HG03469 (cell line): ENCODE measurements at regions not wholly inside any gene's neighbourhood (a gene's known extent, or its start where the extent isn't known, plus 50 kb on each side); places are given as distances from the start of the nearest gene placed in this dataset.
"Not testable (repeated sequence)": the region's sequence is repeated elsewhere in the genome, so short reads cannot be mapped to it uniquely, and the experiment has no call there.

Experiments used
- ATAC-seq: cut with Tn5 transposase; IDR thresholded peaks from one replicate; pipeline ENCODE4 v1.9.1; 2021; ENCODE audit warnings: mild to moderate bottlenecking, moderate library complexity, moderate number of reproducible peaks; ENCODE audit not compliant: unreplicated experiment

DNA sequence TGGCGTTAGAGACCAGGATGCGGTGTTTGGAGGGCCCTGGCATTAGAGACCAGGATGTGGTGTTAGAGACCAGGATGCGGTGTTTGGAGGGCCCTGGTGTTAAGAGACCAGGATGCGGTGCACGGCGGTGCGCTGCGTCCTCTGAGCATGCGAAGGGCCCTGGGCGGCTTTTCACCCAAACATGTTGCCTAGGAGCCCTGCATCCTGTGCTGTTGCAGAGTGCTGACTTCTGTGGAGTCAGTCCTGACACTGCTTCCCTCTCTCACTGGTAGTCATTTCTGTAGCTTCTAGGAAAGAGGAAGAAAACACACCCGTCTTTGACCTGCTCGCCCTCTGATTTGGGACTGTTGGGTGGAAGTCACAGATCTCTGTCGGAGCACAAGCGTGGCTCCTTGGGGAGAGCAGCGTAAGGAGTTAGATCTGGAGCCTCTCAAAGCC is 141.2 kb downstream of the LAT start:
- no peak for ATAC-seq

DNA sequence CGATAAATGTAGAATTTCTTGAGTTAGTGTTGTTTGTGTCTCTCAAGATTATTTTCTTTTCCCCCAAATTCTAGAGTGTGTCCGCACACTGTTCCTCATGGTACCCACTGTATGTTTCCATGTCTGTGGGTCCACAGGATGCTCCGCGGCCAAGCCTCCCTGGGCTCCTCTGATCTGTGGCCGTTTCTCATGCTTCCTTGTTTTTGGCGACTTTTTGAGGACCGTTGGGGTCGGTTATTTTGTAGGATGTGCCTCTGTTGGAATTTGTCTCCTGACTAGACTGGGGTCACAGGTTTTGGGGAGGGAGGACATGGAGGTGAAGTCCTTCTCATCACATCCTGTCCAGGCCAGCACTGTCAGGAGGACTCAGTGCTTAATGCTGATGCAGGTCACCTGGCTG is 140.0 kb downstream of the LAT start:
- ATAC-seq, result no peak

DNA sequence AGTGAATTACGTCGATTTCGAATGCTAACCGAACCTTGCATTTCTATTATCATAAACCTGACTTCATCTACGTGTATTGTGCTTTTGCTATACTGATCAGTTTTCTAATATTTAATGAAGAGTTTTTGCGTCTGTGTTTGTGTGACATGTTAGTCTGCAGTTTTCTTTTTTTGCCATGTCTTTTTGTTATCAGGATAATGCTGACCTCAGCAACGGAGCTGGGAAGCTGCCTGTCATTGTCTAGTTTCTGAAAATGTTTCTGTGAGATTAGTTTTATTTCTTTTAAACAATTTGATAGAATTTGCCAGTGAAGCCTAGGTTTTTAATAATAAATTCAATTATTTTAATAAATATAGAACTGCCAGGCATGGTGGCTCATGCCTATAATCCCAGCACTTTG is 139.3 kb downstream of the LAT start:
- not testable (repeated sequence) for ATAC-seq

DNA sequence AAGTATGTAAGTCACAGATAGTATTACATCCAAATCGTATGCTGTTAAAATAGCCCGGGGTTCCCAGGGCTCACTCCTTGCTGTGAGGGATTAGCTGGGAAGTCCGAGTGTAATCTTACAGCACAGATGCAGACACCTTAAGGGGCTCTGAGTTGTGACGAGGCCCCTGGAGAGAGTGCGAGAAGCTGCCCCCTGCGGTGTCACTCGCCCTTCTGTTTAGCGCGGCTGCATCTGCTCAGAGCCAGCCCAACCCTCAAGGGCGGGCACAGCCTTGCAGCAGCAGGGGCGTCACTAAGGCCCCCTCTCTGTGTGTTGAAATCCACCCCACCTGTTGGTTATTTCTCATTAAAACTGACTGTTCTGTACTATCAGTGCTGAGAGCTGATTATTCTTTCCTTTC is 135.8 kb downstream of the LAT start:
- not testable (repeated sequence) for ATAC-seq

DNA sequence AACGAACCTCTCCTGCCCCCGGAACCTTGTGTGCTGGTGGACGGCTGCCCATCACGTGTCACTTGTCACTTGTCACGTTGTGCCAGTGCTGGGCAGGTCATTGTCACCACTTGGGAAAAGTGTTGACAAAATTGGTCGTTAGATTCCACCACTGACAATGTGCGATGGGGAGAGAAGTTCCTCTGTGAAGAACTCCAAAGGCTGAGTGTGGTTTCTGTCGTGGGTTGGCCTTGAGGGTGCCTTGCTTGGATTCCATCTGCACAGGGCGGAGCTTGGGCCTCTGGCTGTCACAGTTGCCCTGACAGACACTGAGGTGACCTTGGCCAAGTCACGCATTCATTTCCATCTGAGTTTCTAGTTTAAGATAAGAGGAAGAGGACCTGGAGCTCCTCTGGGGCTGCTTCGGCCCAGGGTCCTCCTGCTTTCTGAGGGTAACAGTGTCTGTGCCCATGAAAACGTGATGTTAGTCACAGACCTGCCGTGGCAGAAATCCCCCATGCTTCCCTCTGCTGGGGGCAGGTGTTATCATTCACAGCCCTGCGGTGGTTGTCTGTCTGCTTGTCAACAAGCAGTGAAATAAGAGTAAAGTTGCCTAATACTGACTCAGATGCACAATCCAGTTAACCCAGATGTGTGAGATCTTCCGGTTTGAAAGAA is 133.6 kb downstream of the LAT start:
- not testable (repeated sequence) for ATAC-seq

DNA sequence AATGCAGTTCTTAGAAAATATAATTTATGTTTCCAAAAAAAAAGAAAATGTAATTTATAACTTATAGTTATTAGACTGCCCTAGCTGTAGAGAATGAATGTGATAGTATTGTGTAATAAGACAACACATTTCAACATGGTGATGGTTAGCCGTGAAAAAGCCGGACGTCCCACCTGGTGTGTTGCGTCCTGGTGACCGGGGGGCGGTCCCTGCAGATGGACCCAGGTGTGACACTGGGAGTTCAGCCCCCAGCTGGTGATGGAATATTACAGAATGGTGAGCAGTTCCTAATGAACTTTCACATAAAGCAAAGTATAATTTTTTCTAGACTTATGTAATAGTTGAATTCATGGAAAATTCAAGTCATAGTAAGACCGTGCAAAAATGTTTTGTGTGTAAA is 132.8 kb downstream of the LAT start:
- ATAC-seq, result no peak

DNA sequence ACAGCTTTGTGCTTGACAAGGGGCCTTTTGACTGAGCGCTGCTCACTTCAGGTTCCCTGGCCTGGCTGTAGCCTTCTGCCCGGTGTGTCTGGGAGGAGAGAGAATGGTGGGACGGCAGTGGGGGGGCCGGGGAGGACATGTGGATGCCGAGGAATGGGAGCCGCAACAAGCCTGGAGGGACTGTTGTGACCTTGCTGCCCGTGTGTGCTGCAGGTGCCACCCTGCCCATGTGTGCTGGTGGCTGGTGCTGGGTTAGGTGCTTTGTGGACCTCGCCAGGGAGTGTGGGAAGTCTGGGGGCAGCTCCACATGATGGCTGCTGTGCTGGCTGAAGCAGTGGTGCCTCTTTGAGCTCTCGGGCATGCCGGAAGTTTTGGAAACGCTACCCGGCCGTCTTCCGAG is 132.1 kb downstream of the LAT start:
- no peak for ATAC-seq

DNA sequence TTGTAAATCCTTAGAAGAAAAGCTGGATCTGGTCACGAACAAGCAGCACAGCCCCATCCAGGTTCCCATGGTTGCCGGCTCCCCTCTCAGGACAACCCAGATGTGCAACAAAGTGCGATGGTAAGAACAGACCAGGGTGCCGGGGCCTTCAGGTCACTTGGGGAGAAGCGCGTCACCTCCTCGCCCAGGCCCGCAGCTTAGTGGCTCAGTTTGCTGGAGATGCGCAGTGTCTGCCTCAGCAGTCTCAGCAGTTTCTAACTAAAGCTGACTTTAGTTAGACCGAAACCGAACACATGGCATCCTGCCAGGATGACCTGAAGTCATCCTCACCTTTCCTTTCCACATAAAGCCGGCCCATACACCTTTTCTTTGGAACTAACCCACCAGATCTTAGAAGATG is 131.4 kb downstream of the LAT start:
- not testable (repeated sequence) for ATAC-seq

DNA sequence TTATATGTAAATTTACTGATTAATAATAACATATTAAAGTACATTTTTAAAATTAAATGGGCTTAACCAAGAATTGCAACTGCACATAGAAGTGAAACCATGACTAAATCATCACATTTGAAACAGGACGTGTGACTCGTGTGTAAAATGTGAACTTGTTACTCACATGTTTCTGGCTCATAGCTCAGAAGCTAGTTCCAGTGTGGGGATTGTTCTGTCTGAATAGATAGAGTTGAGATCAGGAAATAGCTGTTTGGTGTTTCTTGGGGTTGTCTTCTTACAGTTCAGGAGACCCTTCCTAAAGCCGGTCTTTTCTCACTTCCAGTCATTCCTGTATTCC is 130.9 kb downstream of the LAT start:
- not testable (repeated sequence) for ATAC-seq

DNA sequence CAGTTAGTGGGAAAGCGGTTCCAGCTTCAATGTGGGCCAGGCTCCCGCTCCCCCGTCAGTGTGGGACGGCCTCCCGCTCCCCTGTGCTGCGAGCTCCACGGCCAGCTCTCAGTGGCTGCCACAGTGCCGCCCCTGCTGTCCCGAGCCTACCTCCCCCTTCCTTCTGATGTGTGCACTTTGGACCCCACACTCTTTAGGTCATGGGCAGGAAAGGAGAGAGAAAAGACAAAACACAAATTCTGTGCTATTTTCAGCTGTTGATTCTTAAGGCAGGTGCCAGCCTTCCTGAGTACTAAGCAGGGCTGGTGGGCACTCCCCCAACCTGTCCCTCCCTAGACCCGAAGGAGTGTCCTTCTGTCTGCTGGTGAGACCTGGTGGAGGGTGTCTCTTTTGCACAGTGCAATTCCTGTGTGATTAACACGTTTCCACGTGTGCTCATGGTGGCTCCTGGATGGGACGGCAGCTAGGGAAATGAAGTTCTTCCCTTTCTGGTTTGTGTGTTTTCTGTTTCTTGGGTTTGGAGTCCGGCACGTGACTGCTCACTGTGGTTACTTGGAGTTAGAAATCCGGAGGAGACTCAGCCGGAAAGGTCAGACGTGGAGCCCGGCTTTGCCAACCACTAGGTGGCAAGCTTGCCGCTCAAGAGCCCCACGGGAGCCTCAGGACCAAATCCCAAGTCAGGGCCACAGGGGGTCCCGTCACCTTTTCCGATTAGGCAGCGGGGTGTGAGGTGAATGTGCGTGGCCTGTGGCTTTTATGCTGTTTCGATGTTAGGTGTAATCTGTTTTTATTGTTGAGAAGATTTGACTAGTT is 130.3 kb downstream of the LAT start:
- ATAC-seq, result not testable (repeated sequence)

DNA sequence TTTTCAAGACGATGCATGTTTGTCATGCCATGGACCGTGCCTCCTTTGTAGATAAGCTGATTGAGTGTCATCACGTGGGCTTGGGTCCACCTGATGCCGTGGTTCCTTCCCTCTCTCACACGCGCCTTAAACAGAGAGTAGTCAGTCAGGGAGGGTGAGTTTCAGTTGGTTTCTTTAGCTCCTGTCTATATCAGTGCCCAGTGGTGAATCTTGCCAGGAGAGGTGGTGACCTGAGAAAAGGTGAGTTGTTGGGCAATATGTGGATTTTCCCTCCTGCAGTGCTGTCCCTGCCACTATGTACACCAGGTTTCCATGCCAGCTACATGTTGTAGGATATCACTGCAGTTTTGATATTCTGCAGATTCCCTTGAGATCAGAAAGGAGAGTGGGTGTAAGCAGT is 129.7 kb downstream of the LAT start:
- ATAC-seq, result no peak

DNA sequence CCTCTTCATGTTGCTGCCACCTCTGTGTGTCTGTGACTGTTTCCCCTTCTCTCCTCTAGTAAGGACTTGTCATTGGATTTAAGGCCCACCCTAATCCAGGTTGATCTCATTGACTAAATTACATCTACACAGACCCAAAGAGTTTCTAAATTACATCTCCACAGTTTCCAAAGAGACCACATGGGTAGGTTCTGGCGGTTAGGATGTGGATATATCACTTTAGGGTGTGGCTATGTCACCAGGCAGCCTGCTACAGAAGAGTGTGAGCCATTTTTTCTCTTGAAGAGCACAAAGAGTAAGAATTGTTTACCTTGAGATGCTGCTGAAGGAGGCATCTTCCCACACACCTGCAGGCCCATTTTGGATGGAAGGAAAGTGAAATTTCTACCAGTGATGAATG is 128.6 kb downstream of the LAT start:
- ATAC-seq, result not testable (repeated sequence)

DNA sequence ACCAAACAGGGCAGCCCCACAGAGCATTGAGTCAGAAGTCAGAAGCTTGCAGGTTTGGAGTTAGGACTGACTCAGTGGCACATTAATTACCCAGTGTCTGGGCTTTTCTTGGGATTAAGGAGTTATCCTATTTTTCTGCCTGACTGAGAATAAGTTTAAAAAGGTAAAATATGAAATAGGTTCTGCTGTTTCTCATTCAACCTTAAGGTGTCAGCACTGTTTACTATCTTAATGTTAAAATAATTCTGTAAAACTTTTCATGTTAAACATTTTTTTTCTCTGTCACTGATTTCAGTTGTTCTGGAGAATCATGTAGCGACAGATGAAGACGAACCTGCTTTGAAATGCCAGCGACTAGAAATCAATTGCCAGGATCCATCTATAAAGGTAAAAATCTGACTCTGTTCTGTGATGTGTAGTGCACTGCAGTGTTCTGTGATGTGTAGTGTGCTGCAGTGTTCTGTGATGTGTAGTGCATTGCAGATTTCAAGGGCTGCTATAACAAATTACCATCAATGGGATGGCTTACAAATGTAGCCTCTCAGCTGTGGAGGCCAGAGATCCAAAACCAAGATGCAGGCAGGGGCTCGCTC is 128.0 kb downstream of the LAT start:
- ATAC-seq, result no peak

DNA sequence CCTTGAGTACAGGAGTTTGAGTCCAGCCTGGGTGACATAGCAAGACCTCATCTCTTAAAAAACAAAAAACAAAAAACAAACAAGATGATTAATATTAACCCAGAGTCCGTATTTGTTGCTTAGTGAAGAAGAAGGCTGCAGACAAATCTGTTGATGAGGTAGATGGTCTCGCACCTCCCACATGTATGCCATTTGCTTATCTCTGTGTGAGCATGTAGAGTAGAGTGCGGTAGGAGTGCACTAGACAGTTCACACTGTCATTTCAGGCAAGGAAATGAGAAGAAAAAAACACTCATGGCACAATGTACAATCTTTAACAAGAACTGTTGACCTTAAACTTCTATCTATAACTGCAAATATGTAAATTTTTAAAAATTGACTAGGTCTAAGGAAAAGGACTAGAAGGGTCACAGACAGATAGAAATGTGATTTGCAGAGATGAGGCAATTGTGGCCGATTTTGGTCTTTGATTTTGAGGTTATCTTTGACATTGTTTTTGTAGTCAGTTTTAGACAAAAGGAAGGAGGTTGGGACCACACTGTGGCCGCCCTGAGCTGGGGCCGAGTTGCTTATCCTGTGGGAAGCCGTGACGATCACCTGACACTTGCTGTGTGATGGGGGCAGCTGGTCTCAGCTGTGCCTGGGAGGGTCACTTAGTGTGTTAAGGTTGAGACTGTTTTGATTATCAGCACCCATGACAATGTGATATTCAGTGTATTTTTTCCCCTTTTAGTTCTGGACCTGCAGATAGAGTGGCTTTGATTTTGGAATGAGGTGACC is 127.2 kb downstream of the LAT start:
- not testable (repeated sequence) for ATAC-seq

DNA sequence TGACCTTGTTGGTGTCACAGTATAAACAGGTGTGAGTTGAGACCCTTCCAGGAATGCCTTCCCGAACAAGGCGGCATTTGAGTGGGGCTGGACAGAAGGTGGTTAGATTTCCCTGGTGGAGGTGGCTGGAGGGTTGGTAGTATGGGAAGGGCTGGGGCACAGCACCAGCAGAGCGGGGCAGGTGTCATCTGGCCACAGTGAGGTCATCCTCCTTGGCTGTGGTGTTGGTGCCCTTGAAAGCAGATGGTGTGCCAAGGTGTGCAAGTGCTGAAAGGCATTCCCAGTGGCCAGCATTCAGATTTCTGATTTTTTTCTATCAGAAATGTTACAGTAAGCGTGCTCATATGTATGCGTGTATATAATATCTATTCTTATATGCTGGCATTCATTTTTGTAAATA is 126.6 kb downstream of the LAT start:
- no peak for ATAC-seq

DNA sequence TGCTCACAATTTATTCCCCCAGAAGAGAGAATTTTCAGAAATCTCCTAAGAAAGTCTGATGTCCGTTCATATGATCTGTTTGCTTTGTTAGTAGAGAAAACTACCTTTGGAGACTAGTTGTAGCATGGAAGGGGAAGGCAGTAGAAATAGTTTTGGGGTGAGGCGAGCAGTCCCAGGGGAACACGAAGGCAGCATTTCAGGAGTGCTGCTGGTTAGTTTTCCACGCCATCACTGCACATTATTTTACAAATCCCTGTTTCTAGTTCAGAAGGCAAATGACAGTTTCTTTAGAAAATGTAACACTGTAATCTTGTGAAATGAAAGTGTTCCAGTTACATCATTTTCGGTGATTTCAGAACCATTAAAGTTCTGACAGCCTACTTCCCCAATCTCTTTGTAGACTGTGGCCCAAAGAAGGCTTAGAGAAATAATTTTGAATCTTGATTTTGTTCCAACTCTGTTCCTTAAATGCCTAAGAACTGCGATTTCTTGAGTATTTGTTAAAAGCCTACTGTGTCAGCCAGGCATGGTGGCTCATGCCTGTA is 123.8 kb downstream of the LAT start:
- not testable (repeated sequence) for ATAC-seq

DNA sequence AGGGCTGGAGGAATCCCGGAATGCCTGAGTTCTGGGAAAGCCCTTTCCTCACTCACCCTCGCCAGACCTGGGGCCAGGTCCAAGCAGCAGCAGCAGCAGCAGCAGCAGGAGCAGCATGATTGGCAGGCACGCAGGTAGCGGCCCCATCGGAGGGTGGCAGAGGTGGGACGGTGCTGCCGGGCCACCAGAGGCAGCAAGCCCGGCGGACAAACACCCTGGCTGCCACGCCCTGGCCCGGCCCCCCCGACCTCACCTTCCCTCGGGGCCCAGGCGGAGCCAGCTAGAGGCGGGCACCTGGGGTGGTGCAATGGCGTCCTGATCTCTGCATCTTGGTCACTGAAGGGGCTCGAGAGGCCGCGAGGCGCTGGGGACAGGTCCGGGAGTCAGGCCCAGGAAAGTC is 122.4 kb downstream of the LAT start:
- no peak for ATAC-seq

DNA sequence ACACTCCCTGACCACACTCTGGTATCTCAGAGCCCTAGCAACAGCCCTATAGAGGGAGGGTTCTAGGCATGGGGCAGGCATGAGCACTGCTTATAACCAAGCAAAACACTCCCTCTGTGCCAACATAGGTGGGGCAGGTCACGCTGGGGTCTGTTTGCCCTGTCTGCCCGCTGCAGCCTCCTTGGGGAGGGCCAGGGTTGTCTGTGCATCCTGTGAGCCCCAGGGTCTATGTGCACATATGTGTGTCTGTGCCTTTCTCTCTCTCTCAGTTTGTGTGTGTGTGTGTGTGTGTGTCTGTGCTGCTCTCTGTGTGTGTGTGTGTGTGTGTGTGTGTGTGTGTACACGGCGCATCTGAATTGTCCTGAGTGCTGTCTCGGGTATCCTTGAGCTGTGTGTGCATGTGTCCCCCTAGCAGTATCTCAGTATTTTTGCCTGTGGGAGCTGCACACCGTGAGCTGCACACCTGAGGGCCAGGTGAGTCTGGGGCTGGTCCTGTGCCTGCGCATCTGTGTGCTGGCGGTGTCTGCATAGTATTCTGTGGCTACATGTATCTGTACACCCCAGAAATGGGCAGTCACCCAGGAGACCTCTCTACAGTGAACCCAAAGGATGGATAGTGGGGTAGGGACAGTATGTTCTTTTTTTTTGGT is 121.5 kb downstream of the LAT start:
- not testable (repeated sequence) for ATAC-seq

DNA sequence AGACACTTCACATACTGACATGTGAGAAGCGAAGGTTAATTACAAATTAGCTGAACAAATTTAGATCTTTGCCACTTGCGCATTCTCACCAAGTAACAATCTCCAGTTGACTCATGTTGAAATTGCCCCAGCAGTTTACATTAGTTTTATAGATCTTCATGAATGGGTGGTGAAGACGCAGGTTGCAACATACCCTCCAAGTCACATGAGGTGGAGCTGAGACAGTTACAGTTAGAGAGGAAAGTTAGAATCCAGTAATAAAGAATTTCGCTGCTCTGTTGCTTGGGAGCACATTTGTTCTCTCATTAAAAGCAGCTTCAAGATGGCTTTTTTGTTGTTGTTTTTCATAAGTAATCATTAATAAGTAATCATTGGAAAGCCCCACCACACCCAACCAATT is 119.7 kb downstream of the LAT start:
- ATAC-seq, result not testable (repeated sequence)

DNA sequence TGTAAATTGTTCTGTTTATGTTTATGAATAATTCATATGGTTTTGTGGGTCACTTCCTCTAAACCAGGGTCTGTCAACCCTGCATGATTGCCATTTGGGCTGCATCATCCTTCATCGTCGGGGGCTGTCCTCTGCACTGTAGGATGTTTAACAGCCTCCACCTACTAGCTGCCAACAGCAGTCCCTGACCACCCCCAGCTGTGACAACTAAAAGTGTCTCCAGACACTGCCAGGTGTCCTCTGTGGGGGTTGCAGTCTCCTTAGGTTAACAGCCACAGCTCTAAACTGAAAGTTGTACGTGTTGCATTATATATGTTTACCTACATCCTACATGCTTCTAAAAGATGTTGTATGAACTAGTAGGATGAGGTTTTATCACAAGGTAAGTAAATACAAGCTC is 113.1 kb downstream of the LAT start:
- not testable (repeated sequence) for ATAC-seq
